Glutamatergic neuron (in vitro differentiated cells): ENCODE measurements at regions not wholly inside any gene's neighbourhood (a gene's known extent, or its start where the extent isn't known, plus 50 kb on each side); places are given as distances from the start of the nearest gene placed in this dataset.
A peak's percentile ranks its signal among the peaks of the same experiment; 100 is the strongest.
"Not testable (repeated sequence)": the region's sequence is repeated elsewhere in the genome, so short reads cannot be mapped to it uniquely, and the experiment has no call there.

Experiments used
- DNase-seq: peaks from one replicate; pipeline ENCODE4 v3.0.0; 2022
- H3K27ac Mint-ChIP-seq: one replicate; pipeline ENCODE4 v1.8.0; 2020; ENCODE audit warnings: mild to moderate bottlenecking, mixed read lengths, inconsistent platforms; ENCODE audit not compliant: unreplicated experiment
- H3K27me3 Mint-ChIP-seq: one replicate; pipeline ENCODE4 v1.8.0; 2020; ENCODE audit warnings: mild to moderate bottlenecking, moderate library complexity, mixed read lengths, inconsistent platforms; ENCODE audit not compliant: unreplicated experiment
- H3K36me3 Mint-ChIP-seq: one replicate; pipeline ENCODE4 v1.8.0; 2020; ENCODE audit warnings: mild to moderate bottlenecking, mixed read lengths, inconsistent platforms; ENCODE audit not compliant: unreplicated experiment
- H3K4me1 Mint-ChIP-seq: one replicate; pipeline ENCODE4 v1.8.0; 2020; ENCODE audit warnings: mild to moderate bottlenecking, low read depth, mixed read lengths, inconsistent platforms; ENCODE audit not compliant: unreplicated experiment
- H3K4me3 Mint-ChIP-seq: one replicate; pipeline ENCODE4 v1.8.0; 2020; ENCODE audit warnings: mild to moderate bottlenecking, mixed read lengths, inconsistent platforms; ENCODE audit not compliant: unreplicated experiment
- H3K9me3 Mint-ChIP-seq: one replicate; pipeline ENCODE4 v1.8.0; 2020; ENCODE audit warnings: mild to moderate bottlenecking, moderate library complexity, mixed read lengths, inconsistent platforms; ENCODE audit not compliant: unreplicated experiment
- CTCF ChIP-seq: fragments of 200-600 bp; sonication (generic); IDR thresholded peaks from one replicate; pipeline ENCODE4 v1.5.0; 2021; ENCODE audit not compliant: partially characterized antibody, unreplicated experiment

DNA sequence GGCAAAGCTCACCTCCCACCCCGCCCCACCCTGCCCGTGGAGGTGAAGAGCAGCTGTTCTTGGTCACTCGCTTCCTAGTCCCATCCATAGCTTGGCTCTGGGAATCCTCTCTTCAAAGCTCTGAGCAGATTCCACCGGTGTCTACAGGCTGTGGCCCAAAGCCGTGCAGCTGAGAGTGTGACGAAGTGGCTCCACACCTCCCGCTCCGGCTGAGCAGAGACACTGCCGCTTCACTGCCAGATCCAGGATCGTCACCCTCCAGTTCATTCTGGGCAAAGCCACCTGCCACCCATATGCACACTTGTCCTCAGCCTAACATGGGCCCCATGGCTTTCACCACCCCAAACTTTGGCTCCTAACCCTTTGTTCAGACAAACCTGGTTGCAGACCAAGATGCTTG lies 532.9 kb upstream of the B3GAT1 start:
- H3K27me3 Mint-ChIP-seq, result peaks cover 2% of the 10 kb centered on the region
- no peak overlapping the region for H3K4me3 Mint-ChIP-seq
- H3K9me3 Mint-ChIP-seq, result peaks cover 5% of the 10 kb centered on the region
- no peaks in the 10 kb centered on the region for H3K36me3 Mint-ChIP-seq
- TF ChIP-seq CTCF, result no peak
- DNase-seq, result no peak
- H3K27ac Mint-ChIP-seq, result no peak overlapping the region
- peaks cover 19% of the 10 kb centered on the region for H3K4me1 Mint-ChIP-seq

DNA sequence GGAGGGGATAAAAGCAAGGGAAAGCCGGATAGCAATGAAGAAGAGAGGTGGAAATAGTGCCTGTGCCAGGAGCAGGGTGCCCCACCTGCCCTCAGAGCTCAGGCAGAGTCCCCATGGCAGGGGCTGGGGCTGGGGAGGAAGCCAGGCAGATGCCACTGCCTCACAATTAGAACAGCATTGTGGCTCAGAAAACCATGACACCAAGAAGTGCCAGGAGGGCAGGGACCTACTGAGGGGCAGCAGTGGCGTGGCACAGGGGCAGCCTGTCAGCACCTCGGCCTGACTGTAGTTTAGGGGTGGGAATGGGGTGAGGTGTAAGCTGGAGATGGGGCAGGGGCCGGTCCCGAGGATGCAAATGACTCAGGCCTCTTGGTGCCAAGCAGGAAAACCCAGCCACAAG lies 532.1 kb upstream of the B3GAT1 start:
- TF ChIP-seq CTCF, result no peak
- peaks cover 5% of the 10 kb centered on the region for H3K9me3 Mint-ChIP-seq
- H3K36me3 Mint-ChIP-seq, result no peaks in the 10 kb centered on the region
- H3K27me3 Mint-ChIP-seq, result peaks cover 2% of the 10 kb centered on the region
- peaks cover 20% of the 10 kb centered on the region for H3K4me1 Mint-ChIP-seq
- no peak overlapping the region for H3K27ac Mint-ChIP-seq
- H3K4me3 Mint-ChIP-seq, result no peak overlapping the region
- DNase-seq, result no peak

DNA sequence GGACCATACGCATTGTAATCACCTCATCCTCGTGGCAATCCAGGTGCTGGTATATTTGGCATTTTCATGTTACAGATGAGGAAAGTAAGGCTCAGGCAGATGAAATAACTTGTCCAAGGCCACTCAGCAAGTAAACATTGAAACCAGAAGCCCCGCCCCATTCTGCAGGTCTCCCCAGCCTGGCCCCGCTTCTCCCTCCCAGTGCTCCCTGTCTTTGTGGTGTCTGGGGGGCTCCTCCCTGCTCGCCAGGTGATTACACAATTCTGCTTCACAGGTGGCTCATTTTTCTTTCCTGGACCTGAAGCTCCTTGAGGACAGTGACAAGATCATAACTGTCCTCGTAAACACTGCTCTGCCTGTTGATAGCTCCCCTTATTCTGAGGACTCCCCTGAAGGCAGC lies 531.5 kb upstream of the B3GAT1 start:
- TF ChIP-seq CTCF, result no peak
- peaks cover 5% of the 10 kb centered on the region for H3K9me3 Mint-ChIP-seq
- H3K4me1 Mint-ChIP-seq, result peaks cover 25% of the 10 kb centered on the region
- H3K4me3 Mint-ChIP-seq, result no peak overlapping the region
- peaks cover 2% of the 10 kb centered on the region for H3K27me3 Mint-ChIP-seq
- no peaks in the 10 kb centered on the region for H3K36me3 Mint-ChIP-seq
- H3K27ac Mint-ChIP-seq, result no peak overlapping the region
- no peak for DNase-seq

DNA sequence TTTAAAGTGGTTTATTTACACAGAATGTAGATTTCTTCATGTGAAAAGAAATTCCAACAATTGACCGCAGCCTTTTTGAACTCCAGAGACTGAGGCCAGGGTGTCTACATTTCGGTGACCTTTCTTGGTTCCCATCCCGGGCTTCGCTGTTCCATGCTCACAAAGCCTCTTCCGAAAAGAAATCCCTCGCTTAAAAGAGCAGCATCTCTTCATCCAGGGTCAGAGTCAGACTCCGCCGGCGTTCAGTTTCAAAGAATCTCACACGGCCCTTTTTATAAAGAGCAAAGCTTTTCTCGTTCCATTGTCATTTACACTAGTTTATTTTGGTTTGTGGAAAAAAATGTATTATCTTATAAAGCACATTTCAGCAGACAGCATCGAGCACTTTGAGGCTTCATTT lies 530.6 kb upstream of the B3GAT1 start:
- Mint-ChIP-seq H3K4me1 (peaks cover 27% of the 10 kb centered on the region), H3K9me3 (peaks cover 5% of the 10 kb centered on the region), H3K27ac (no peak overlapping the region), H3K4me3 (no peak overlapping the region), H3K36me3 (no peaks in the 10 kb centered on the region), H3K27me3 (peaks cover 2% of the 10 kb centered on the region)
- no peak for TF ChIP-seq CTCF
- DNase-seq, result no peak

GRCh38 chr11:134941936-134942600 lies 530.0 kb upstream of the B3GAT1 start:
- H3K9me3 Mint-ChIP-seq, H3K4me3 Mint-ChIP-seq, H3K27me3 Mint-ChIP-seq, H3K36me3 Mint-ChIP-seq: not testable (repeated sequence)
- Mint-ChIP-seq H3K4me1 (peaks cover 21% of the 10 kb centered on the region), H3K27ac (peak overlapping the region; percentile 38)
- DNase-seq, result peak; percentile 72
- peak; percentile 60 for TF ChIP-seq CTCF
